NCI-H1417 (cell line): ENCODE measurements at regions not wholly inside any gene's neighbourhood (a gene's known extent, or its start where the extent isn't known, plus 50 kb on each side); places are given as distances from the start of the nearest gene placed in this dataset.
A peak's percentile ranks its signal among the peaks of the same experiment; 100 is the strongest.

ENCODE experiments used
- DNase-seq, 3 experiments: peaks; one replicate each; lab custom pipeline; 2025; lab: John Stamatoyannopoulos, UW

DNA sequence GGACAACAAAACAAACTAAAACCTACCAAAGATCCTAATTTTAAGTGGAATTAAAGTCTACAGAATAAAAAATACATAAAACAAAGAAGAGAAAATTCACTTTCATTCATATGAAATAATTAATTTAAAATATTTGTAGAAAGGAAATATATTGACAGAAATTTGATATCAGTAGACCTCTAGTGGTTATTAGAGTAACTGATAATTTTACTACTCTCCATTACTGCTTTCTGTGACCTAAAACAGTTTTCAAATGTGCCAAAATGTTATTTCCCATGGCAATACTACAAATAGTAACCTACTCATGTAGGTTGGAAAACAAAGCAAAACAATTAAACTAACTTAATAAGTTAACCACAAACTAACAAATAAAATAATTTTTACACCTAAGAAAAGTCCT lies 147.1 kb downstream of the NOL4 start:
- DNase-seq: no peak

DNA sequence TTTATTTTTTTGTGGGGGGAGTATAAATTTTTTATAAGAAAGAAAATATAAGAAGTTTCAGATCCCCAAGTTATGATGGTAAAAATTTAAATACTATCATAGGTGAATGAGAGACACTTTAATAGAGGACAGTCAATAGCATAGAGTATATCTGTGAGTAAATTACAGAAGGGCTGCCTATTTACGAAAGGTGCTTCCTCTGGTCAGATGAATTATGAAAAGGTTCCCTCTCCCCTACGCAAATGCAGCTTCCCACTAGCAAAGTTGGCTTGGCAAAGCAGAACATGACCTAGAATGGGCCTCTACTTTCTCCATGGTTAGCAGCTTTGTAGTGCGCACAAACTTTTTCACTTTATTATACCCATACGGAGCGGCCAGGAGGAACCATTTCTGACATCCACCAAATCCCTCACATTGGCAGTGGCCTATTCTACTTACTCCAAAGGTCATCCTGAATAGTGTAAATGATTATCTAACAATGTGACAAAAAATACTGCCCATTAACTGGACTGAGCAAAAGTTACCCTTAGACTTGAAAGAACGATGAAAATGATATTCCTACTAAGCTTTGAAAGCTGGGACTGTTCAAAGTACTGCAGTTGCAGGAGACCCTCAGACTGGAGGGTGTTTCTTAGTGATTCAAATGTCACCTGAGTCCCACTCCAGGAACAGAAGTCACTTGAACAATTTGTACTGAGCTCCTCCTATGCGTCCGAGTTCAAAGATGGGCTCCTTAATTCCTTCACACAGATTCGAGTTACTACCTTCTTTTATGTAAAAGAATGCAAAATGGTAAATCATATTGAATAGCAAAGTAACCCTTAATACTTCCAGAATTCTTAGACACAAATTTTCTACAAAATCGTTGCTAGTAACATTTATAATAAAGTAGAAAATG lies 148.5 kb downstream of the NOL4 start:
- no peak for DNase-seq

DNA sequence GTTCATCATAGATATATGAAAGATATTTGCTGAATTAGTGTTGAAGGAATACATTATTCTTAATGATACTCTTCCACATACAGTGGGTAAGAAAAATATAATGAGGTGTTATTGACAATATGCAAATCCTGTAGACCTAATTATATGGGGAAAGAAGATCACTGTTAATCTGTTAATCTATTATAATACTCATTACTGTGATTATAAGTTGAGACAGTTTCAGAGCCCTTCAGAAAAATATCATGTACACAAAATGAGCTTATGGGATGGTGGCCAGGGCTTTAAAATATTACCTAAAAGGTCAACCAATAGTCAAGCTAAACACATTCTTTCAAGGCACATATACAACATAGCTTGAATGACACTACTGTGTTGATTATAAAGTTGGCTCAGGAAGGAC lies 163.5 kb downstream of the NOL4 start:
- no peak for DNase-seq

DNA sequence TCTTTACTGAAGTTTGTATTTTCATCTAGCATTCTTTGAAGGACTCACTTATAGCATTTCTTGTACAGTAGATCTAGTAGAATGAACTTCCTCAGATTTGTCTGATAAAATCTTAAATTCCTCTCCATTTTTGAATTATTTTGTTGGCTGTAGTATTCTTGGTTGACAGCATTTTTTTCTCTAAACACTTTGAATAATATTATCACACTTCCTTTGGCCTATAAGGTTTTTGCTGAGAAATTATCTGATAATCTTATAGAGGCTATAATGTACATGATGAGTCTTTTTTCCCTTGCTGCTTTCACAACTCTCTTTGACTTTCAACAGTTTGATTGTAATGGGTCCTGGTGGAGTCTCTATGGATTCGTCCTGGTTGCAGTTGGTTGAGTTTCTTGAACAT lies 169.5 kb downstream of the NOL4 start:
- DNase-seq: no peak

DNA sequence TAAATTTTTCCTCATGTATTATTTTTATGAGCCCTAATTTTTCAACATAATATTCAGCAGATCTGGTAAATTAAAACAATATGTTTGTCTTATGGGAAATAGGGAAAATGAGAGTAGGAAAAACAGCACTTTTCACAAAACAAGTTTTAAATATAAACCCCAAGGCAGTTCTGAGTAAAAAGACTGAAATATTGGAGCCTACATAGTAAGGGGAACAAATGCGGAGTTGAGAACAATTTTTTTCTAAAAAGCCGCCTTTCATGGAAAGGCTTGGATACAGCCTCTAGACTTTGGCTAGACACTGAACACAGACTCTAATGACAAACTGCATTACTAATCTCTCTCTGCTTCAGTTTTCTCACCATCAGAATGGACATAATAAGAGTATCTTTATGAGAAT lies 174.1 kb downstream of the NOL4 start:
- no peak for DNase-seq

DNA sequence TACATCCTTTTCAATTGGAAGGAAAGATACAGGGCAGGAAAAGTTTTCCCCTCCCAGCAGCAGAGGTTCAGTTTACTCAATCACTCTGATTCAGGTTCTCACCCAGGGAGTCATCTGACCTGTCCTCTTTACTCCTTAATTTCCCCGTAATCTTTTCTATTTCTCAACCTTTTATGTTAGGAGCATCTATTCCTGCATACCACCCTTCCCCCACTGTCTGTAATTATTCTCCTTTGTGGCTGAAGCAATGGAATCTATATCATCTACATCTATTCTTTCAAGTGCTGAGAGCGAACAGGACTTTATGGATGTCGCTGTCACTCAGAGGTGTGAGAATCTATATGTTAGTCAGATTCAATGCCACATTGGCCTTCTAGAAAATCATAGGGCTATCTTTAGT lies 175.2 kb downstream of the NOL4 start:
- no peak for DNase-seq

DNA sequence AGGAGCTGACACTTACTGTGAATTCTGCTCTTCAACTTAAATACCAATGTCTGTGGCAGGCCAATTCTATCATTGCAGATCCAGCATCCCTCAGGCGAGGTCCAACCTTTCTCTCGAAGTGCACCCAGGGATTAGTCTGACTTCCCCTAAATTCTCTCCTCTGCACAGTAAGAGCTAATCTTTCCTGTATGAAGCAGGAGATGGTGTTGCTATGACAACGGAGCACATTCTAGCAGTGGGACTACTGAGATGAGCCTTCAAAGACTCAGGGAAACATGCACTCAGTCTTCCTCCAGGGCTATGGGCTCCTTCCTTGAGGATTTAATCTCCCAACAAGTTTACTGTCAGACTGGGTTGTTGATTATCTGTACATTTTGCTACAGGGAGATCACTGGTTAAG lies 176.3 kb downstream of the NOL4 start:
- peak in 1 of 3 experiments; percentile 64 for DNase-seq

DNA sequence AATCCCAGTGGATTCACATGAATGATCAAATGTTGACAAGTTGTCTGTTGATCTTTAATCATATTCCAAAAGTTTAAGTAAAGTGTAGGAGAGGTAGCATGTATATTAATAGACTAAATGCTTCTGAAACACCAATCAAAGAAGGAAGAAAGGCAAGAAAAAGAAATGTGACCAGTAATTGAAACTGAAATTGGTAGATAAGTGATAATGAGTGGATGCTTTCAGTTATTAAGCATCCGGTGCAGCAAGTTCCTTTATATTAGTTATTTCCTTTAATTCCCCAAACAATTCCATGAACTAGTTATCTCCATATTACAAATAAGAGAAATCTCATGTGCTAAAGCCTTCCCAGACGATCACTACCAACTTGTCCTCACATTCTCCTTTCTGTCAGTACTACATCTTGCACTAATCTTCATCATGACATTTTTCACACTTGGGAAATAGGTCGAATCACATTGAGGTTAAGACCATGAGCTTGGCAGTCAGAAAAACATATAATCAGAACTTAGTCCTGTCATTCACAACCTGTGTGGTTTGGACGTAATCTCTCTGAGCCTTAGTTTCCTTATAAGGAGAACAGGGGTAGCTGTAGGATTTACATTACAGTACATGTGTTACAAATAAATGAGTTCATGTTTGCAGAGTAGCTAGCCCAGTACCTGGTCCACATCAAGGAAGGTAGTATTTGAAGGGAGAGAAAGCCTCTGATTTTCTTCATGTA lies 182.1 kb downstream of the NOL4 start:
- no peak for DNase-seq

DNA sequence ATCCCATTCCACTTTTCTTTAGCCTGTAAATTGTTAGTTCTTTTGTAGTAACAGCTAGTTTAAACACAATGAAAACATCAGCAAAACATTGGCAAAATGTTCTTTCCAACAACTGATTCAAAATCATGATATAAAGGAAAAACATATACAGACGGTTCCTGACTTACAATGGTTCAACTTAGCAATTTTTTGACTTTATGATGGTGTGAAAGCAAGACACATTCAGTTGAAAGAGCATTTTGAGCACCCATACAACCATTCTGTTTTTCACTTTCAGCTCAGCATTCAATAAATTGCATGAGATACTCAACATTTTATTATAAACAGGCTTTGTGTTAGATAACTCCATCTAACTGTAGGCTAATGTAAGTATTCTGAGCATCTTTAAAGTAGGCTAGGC lies 185.1 kb downstream of the NOL4 start:
- no peak for DNase-seq

DNA sequence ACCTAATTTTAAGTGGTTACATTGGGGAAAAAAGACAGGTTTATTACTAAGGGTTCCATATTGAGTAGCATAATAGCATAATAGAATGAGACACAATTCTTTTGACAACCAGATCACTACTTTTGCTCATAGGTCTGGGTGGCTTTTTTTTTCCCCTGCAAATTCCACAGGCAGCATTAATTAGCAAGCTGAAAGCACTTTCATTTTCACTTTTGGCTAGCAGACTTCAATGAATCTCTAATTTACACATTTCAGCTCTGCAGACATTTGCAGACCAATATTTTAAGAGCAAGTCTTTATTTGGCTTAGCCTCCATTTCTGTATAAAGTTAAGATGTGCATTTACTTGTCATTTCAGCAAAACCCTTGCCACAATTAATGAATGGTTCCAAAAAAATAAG lies 185.5 kb downstream of the NOL4 start:
- peak in 1 of 3 experiments; percentile 38 for DNase-seq

DNA sequence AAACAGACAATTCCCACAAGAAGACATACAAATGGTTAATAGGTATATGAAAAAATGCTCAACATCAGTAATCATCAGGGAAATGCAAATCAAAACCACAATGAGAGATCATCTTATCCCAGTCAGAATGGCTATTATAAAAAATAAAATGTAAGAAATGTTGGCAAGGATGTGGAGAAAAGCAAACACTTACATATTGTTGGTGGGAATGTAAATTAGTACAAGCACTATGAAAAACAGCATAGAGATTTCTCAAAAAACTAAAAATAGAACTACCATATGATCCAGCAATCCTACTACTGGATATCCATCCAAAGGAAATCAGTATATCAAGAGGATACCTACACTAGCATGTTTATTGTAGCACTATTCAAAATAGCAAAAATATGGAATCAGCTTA lies 186.6 kb downstream of the NOL4 start:
- DNase-seq: no peak

DNA sequence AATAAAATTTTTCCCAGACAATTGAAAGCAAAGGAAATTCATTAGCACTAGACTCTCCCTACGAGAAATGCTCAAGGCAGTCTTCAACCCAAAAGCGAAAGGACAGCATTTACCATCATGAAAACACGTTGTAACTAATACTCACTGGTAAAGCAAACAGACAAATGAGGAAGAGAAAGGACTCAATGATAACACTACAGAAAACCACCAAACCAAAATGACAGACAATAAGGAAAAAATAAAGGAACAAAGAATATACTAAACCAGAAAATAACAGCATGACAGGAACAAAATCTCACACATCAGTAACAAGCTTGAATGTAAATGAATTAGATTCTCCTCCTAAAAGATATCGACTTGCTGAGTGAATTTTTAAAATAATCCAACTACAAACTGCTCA lies 190.7 kb downstream of the NOL4 start:
- no peak for DNase-seq

DNA sequence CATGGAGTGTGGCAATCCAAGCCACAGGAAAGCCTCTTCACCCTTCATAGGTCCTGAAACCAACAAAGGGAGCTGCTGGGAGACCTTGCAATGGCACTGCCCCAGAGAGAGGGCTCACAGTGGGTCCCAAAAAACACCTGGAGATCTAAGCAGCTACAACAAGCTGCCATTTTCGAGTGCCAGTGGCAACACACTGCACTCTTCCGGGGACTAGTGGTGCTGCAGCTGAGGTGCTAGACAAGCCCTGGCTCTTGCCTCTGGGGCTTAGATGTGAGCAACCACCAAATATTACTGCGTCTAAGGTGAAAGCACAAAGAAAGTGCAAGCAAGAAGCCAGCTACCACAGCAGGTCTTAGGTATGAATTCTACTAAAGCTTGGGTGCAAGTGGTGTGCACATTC lies 192.9 kb downstream of the NOL4 start:
- no peak for DNase-seq

DNA sequence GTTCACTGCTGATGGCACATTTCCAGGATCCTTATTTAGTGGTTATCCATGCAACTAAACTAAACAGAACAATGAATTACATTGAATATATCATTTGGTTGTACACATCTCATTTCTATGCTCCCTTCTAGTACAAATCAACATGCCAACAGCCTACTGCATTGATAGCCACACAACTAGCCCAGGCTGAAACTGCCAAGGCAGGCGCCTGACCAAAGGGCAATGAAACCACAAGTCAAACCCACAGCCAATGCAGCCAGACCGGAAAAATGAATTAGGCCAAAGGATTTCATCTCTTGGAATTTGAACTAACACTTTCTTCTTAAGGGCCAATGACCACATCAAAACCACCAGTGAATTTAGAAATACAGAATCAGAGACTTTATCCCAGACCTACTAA lies 196.4 kb downstream of the NOL4 start:
- DNase-seq: no peak

DNA sequence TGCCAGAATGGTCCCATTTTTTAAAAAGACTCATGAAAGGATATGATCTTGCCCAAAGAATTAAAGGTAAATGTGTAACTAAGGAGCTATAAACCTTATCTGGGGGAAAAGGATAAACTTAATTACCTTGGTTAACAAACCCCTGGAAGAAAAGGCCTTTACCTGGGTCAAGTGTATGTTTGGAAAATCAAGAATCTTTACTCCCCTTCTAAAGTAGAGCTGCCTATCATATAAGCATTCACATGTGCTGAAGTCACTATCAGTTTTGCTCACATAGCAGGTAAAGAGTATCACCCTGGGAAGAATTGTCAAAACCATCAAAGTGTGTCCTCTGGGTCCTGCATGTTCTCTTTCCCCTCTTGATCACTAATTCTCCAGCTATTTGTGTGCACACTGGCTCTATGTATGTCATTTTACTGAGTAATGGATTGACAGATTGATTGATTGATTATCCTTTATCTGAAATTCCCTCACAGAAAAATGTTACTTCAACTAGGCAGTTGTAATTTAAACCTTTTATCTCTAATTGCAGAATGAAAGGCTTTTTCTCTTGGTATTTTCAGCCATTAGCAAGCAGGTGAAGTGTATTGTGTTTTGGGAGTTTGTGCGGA lies 199.4 kb downstream of the NOL4 start:
- peak in 1 of 3 experiments; percentile 33 for DNase-seq

DNA sequence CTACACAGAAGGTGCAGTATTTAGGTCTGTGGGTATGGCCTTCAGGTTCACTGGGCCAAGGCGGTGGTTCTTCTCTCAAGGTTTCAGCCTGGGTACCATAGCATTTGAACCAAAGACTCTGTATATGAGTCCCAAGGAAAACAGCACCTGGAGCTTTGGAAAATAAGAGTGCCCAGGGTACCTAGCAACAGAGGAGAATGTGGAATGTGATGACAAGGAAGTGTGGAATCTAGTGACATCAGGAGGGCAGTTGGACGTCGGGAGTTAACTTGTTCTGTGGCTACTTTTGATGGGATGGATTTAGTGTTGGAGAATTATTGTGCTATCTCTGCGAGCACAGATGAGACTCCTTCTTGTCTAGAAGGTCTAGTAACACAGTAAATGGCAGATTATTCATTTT lies 201.2 kb downstream of the NOL4 start:
- peak in 2 of 3 experiments; percentile 20 to 23 for DNase-seq

DNA sequence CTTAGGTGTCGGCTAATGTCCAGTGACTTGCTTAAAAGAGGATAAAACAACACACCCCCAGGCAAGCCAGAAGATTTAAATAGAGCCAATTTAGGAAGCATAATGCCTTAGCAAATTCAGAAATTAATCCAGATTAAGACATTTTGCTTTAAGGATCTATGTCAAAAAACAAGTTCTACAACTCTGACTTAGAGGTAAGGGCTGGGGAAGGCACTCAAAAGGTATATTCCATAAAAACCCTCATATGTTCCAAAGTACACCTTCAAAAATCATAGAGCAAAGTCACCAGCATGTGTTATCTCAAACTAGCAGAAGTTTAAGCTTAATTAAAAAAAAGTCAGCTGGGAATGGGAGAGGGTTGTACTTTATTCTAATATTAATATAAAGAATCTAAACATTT lies 206.4 kb downstream of the NOL4 start:
- DNase-seq: no peak

DNA sequence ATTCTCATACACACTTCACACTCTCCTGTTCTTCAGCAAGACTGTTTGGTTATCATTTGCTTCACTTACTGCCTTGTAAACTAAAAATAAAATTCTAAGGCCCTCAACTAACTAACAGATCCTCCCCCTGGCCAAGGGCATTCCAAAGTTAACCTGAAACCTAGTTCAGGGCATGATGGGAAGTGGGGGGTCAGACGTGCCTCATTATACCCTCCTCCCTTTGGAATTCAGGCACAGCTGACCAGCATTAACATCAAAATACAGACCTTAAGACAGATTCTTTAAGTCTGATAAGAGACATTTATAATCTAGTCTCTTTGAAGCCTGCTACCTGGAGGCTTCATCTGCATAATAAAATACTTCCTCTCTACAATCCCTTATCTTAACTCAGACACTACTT lies 221.0 kb downstream of the NOL4 start:
- DNase-seq: no peak

DNA sequence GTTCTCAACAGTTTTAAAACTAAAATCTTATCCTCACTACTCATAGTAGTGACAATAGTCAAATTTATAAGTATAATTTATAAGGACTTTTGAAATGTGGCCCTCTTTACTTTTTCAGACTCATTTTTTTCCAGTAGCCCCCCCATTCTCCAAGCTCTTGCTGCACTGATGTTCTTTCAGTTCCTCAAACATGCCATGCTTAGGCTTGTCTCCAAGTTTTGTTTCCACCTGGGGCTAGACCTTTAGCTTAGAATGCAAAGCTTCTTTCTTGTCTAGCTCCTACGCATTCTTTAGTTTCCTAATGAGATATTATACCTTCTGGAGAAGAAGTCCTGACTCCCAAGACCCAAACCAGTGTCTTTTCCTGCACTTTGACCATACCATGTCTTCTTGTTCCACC lies 222.6 kb downstream of the NOL4 start:
- no peak for DNase-seq

DNA sequence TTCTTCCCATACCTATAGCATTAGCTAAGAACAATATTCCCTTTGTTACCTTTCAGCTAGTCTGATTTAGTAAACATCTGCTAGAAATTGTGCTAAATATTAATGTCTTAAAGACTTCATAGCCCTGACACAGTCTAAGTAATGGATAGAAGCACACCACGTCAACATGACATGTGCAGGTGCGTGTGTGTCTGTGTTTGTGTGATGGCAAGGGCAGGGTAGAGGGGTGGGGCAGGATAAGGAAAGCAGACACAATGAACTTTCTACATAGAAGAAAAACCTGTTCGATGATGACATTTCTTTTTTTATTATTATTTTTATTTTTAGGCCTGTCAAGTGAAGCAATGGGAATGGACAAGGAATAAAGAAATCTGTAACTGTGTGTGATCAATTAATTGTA lies 223.3 kb downstream of the NOL4 start:
- peak in 2 of 3 experiments; percentile 9 to 69 for DNase-seq

DNA sequence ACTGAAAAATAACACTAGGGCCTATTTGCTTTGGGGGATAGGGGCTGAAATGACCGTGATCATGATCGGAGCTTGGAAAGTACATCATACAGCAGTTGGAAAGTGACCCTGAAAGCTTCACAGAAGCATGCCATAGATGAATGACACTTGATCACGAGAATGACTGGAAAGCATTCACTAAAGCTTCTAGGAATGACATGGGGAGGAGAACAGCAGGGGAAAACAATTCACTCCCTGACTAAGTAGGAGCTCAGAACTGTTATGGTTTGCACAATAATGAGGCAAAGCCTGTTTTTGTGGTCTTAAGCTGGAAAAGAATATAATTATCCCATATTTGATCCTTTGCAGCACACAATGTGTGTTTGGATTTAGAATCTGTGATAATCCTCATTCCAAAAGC lies 237.5 kb downstream of the NOL4 start:
- no peak for DNase-seq

DNA sequence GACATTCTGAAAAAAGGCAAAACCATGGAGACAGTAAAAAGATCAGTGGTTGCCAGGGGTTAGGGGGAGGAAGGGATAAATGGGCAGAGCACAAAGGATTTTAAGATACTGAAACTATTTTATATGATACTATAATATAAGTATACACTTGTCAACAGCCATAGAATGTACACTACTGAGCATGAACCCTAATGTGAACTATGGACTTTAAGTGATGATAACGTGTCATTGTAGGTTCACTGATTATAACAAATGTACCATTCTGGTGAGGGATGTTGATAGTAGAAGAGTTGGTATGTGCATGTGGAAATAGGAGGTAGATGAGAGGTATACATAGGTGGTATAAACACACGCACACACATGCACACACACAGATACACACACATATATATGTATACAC lies 241.6 kb downstream of the NOL4 start:
- DNase-seq: no peak

DNA sequence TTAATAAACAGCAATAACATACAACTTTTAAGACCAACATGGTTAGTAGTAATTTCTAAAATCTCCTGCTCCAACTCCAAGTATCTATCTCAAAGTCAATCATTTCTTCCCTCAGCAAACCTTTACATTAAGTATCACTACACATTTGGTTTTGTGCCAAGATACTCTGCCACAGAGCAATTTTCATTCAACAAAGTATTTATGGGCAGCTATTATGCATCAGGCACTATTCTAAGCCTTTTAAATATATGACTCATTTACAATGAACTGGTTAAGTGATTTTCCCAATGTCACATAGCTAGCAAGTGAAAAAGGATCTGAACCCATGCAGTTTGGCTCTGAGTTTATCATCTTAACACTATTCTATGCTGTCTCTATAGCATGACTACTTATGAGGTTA lies 264.3 kb downstream of the NOL4 start:
- peak in 2 of 3 experiments; percentile 4 to 68 for DNase-seq
